Esophagus mucosa (tissue), 1 donor: ENCODE measurements at regions not wholly inside any gene's neighbourhood (a gene's known extent, or its start where the extent isn't known, plus 50 kb on each side); places are given as distances from the start of the nearest gene placed in this dataset.
"Not testable (repeated sequence)": the region's sequence is repeated elsewhere in the genome, so short reads cannot be mapped to it uniquely, and the experiment has no call there.

Source experiments
- ATAC-seq: fragments of 200-7000 bp; cut with Tn5 transposase; one replicate; pipeline ENCODE4 v1.9.1; 2020
- donor health status: DM: yes; HTN: yes; CAD: no.

- ATAC-seq: no peak
Measured at GRCh38 chr1:194787001-194787400, 1600.6 kb upstream of the B3GALT2 start.

GRCh38 chr1:194786027-194786426 is 1599.6 kb upstream of the B3GALT2 start:
- ATAC-seq: no peak

DNA sequence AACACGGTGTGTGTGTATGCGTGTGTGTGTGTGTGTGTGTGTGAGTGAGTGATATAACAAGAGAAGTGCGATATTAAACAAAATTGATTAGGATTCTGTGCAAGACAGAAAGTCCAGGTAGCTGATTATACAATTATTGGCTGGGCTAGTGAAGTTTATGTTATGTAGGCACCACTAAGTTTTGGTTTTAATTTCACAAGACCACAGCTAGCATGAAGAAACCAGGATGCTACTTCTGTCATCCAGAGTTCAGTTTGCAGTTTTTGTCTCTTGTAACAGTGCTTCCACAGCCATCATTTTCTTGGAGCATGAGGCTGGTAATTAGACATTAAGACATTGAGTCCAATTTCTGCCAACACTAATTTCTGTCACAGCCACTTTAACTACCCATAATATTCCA is 1590.2 kb upstream of the B3GALT2 start:
- ATAC-seq: no peak

- ATAC-seq: no peak
Measured at GRCh38 chr1:194774535-194774934, 1588.1 kb upstream of the B3GALT2 start.

- no peak for ATAC-seq
Measured at GRCh38 chr1:194755241-194755994, 1569.0 kb upstream of the B3GALT2 start.

DNA sequence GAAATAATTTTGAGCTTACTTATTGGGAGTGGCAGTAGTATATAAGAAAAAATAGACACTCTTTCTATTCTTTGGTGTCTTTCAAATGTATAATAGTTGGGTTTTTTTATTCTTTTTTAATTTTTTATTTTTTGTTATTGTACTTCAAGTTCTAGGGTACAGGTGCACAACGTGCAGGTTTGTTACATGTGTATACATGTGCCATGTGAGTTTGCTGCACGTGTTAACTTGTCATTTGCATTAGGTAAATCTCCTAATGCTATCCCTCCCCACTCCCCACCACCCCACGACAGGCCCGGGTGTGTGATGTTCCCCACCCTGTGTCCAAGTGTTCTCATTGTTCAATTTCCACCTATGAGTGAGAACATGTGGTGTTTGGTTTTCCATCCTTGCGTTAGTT is 1552.4 kb upstream of the B3GALT2 start:
- not testable (repeated sequence) for ATAC-seq

- ATAC-seq: no peak
Measured at GRCh38 chr1:194734970-194735369, 1548.6 kb upstream of the B3GALT2 start.

GRCh38 chr1:194731025-194731424 is 1544.6 kb upstream of the B3GALT2 start:
- ATAC-seq: no peak

- no peak for ATAC-seq
Measured at GRCh38 chr1:194730304-194730703, 1543.9 kb upstream of the B3GALT2 start.

DNA sequence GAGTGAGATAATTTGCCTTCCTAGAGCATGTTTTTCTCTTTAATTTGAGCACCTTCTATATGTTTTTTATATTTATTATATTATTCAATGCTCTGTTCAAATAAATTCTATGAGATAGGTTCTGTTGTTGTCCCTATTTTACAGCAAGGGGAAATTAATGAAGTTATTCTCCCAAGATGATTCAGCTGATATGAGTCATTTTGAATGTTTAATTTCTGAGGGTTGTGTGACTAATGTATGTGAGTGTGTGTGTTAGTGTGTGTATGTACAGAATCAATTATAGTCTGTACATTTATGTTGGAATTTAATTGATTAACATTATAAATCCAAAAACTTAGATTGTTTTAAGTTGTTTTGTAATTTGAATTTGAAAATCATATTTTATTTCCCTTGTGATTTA is 1536.7 kb upstream of the B3GALT2 start:
- no peak for ATAC-seq

DNA sequence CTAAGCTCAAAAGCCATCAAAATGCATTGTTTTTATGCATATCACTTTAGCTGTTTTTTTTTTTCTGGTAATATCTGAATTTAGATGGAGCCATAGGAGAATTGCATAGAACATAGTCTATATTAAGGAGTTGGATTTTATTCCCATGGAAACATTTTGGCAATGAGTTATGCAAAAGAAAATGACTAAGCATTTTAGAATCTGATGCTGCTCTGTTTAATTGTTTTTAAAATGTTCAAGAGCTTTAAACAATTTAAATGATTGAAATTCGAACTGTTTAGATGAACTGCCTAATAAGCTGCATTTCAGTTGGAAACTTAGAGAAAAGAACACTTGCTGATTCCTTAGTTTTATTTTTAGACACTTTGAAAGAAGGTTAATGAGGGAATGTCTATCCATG is 1531.5 kb upstream of the B3GALT2 start:
- ATAC-seq: no peak

- ATAC-seq: no peak
Measured at GRCh38 chr1:194717334-194717733, 1530.9 kb upstream of the B3GALT2 start.

DNA sequence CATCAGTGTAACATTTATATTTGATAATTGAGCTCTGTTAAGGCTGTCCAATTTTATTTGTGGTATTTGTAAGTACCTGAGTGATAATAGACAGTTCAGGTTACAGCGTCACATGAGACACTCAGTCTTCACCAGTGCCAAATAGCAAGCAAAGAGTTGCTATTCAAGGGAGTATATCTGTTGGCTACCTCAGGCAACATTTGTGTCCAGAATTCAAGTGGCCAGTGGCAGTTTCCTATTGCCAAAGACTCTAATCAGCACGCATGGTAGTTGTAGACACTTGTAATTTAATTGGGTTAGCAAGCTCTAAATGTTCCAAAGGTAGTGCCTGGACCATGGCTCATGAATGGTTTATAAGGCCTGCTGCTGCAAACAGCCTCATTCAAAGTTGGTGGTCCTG is 1524.3 kb upstream of the B3GALT2 start:
- no peak for ATAC-seq

DNA sequence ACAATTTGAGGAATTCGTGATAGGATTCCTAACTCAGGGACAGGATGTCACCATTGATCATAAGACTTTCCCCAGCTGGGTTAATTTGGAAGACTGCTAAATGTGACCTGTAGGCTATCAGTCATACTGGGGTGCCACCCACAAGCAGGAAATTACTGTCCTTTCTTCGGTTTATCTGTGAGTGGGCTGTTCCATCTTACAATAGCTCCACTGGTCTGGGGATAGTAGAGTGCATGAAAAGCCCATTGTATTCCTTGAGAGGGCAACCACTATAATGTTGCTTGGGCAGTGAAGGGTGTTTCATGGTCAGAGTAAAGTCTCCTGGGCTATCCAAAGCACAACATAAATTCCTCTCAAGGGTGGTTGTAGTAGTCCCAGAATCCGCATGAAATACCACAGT is 1523.0 kb upstream of the B3GALT2 start:
- no peak for ATAC-seq

- ATAC-seq: no peak
Measured at GRCh38 chr1:194707074-194707473, 1520.7 kb upstream of the B3GALT2 start.

DNA sequence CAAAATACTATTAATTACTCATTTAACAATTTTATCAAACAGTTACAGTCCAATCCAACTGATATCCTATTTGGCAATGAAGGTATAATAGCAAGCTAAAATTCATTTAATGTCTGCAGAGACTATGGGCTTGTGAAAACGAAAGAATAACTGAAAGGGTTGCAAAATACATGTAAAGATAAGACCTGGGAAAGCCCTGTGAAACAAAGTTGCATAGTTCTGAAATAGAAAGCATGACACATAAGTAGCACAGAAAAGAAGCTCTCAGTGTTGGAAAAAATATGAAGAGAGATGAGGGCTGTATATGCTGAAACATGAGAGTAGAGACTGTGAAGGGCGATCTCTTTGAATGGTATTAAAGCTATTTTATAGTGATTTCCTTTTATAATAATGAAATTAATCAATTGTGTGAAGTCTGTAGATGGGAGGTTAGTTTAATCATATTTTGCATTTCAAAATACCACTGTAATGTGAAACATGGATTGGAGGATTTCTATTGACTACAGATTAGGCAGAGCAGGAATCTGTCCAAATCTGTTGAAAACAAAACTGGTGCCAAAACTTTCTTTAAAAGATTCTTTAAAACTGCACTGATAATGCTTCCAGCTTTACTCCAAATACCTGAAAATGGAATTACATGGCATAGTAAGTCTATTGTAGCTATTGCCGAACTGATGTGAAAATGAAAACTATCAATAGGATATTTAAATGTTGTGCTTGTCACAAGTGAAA is 1518.9 kb upstream of the B3GALT2 start:
- no peak for ATAC-seq

DNA sequence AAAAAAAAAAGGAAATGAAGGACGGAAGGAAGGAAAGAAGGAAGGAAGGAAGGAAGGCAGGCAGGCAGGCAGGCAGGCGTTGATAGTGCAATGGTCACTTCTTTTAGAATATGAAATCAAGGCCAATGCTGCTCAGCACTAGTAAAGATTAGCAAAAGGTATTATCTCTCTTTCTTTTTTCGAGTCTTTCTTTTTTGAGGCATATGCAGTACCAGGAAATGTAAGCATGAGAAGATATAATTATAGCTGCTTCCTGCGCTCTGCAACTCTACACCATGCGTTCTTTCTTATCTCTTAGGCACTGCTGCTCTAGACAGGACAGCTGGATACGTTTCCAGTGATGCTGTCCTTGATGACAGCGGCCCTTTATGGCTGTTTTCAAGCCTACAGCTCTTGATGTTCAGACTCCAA is 1512.5 kb upstream of the B3GALT2 start:
- ATAC-seq: no peak

- no peak for ATAC-seq
Measured at GRCh38 chr1:194693244-194693643, 1506.8 kb upstream of the B3GALT2 start.

DNA sequence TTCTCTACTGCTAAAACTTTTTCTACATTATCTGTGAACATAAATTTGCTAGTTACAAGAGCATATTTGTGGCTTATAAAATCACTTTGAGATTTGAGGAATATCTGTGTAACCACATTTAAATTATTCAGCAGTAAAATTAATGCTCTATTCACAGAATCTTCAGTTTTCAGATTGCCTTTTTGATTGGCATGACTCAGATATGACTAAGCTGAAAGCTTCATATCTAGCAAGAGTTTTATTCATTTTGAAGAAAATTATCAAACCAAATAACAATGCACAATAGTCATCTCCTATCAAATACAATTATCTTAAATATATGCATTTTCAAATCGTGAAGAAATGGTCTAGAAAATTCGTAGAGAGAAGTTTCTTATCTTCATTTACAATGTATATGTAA is 1498.2 kb upstream of the B3GALT2 start:
- no peak for ATAC-seq

- ATAC-seq: no peak
Measured at GRCh38 chr1:194658090-194658439, 1471.7 kb upstream of the B3GALT2 start.

GRCh38 chr1:194654956-194655355 is 1468.5 kb upstream of the B3GALT2 start:
- no peak for ATAC-seq

GRCh38 chr1:194653385-194653784 is 1467.0 kb upstream of the B3GALT2 start:
- ATAC-seq: no peak

DNA sequence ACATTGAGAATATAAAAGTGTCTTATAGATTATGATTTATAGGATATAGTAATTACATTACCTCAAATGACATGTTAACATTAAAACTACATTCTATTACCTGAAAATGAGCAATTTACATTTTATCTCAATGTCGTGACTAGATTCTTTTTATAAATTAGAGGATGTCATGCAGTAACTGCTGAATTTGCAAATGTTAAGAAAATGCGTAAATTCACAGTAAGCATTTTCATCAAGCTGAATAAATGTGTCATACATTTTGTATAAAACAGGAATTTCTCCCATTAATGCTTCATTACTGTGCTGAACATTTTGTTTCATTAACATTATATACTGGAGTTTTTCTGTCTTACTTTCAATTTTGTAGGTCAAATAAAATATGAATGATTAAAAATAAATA is 1460.7 kb upstream of the B3GALT2 start:
- ATAC-seq: no peak

- ATAC-seq: no peak
Measured at GRCh38 chr1:194644528-194644927, 1458.1 kb upstream of the B3GALT2 start.

DNA sequence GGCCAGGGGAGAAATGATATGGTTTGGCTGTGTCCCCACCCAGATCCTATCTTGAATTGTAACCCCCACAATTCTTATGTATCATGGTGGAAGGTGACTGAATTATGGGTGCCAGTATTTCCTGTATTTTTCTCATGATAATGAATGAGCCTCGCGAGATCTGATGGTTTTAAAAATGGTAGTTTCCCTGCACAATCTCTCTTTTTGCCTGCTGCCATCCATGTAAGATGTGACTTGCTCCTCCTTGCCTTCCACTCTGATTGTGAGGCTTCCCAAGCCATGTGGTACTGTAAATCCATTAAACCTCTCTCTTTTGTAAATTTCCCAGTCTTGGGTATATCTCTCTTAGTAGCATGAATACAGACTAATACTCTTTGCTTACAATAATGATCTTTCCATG is 1453.9 kb upstream of the B3GALT2 start:
- ATAC-seq: no peak
